ENCODE measurements at regions not wholly inside any gene's neighbourhood (a gene's known extent, or its start where the extent isn't known, plus 50 kb on each side); places are given as distances from the start of the nearest gene placed in this dataset.

DNA sequence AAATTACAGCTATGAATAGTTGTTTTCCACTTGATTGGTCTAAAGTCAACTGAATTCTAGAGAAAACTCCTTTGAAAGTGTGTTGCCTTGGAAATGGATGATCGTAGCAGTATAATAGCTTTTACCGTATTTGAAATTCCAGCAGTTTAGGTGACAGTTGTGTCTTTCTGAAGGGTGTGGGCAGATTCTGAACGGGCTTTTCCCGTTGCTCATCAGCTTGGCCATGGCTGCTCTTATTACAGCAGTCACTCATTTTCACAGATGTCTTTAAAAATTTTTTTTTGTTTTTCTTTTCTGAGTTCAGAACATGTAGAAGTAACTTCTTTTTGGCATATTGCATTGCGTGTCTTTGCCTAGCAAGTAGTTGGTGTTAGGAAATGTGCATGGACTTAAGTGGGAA, 69.6 kb upstream of the SLC4A4 start:
- Histone ChIP-seq H3K27me3 (replicated peaks) (no peaks in the 10 kb centered on the region), H3K36me3 (replicated peaks) (no peaks in the 10 kb centered on the region), H3K27ac (no peak overlapping the region), H3K4me3 (ENCODE audit: low read depth, low read length) (no peak overlapping the region)
- no peak for TF ChIP-seq CTCF (IDR thresholded peaks at IDR 0.05; ENCODE audit: low read depth, low read length, missing control alignments)
- DNase-seq = no peak
- in situ Hi-C loops (cut with HindIII; ENCODE audit: low pct_ligation_motif_present, low sequenced_read_pairs) = no loop called here

- DNase-seq = no peak
- Histone ChIP-seq H3K36me3 (replicated peaks) (no peaks in the 10 kb centered on the region), H3K27me3 (replicated peaks) (no peaks in the 10 kb centered on the region), H3K4me3 (ENCODE audit: low read depth, low read length) (no peak overlapping the region), H3K27ac (no peak overlapping the region)
- in situ Hi-C loops (cut with HindIII; ENCODE audit: low pct_ligation_motif_present, low sequenced_read_pairs) = no loop called here
- TF ChIP-seq CTCF (IDR thresholded peaks at IDR 0.05; ENCODE audit: low read depth, low read length, missing control alignments) = peak; percentile 78
Observed at GRCh38 chr4:71270901-71271300, 67.9 kb upstream of the SLC4A4 start.

GRCh38 chr4:71272976-71273375, 65.8 kb upstream of the SLC4A4 start:
- Histone ChIP-seq H3K27me3 (replicated peaks) (no peaks in the 10 kb centered on the region), H3K27ac (no peak overlapping the region), H3K4me3 (ENCODE audit: low read depth, low read length) (no peak overlapping the region), H3K36me3 (replicated peaks) (no peaks in the 10 kb centered on the region)
- no peak for TF ChIP-seq CTCF (IDR thresholded peaks at IDR 0.05; ENCODE audit: low read depth, low read length, missing control alignments)
- in situ Hi-C loops (cut with HindIII; ENCODE audit: low pct_ligation_motif_present, low sequenced_read_pairs) = no loop called here
- no peak for DNase-seq

DNA sequence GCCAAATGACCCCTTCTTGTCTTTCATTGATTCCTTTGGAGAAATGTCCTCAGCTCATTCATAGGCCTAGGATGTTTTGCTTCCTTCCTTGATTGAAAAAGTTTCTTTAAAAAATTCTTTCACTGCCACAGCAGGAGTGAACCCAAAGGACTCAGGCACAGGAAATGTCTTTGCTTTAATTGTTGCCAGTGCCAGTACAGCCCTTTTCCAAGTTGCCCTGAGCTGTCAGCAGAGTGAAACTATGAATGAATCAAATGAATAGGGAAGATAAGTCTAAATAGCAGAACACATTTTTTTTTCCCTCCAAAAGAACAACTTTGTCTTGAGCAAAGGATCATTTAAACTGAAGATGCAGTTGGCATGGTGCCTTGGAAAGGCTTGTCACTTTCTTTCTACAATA, 63.8 kb upstream of the SLC4A4 start:
- Histone ChIP-seq H3K27ac (no peak overlapping the region), H3K36me3 (replicated peaks) (no peaks in the 10 kb centered on the region), H3K4me3 (ENCODE audit: low read depth, low read length) (no peak overlapping the region), H3K27me3 (replicated peaks) (no peaks in the 10 kb centered on the region)
- no peak for TF ChIP-seq CTCF (IDR thresholded peaks at IDR 0.05; ENCODE audit: low read depth, low read length, missing control alignments)
- DNase-seq = no peak
- in situ Hi-C loops (cut with HindIII; ENCODE audit: low pct_ligation_motif_present, low sequenced_read_pairs) = no loop called here

DNA sequence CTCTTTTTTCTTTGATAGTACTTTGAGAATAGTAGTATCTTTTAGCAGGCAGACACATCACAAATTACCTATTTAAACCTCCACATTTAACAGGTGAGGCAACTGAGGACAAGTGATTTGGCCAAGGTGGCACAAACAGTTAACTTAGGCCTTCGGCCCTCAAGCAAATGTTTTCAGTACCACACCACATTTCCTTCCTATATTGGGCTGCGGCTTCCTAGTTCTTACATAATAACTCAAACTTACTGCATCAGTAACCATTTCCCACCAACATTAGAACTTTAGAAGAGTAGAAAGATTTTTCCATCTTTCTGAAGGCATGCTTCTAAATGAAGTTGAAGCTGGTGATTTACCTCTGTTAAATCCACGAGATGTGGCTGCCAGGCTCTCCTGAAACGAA, 63.2 kb upstream of the SLC4A4 start:
- Histone ChIP-seq H3K27ac (no peak overlapping the region), H3K27me3 (replicated peaks) (no peaks in the 10 kb centered on the region), H3K36me3 (replicated peaks) (no peaks in the 10 kb centered on the region), H3K4me3 (ENCODE audit: low read depth, low read length) (no peak overlapping the region)
- DNase-seq = no peak
- in situ Hi-C loops (cut with HindIII; ENCODE audit: low pct_ligation_motif_present, low sequenced_read_pairs) = no loop called here
- TF ChIP-seq CTCF (IDR thresholded peaks at IDR 0.05; ENCODE audit: low read depth, low read length, missing control alignments) = no peak

GRCh38 chr4:71277353-71277752, 61.5 kb upstream of the SLC4A4 start:
- H3K27me3 ChIP-seq (replicated peaks) = no peaks in the 10 kb centered on the region
- no peaks in the 10 kb centered on the region for H3K36me3 ChIP-seq (replicated peaks)
- no peak for TF ChIP-seq CTCF (IDR thresholded peaks at IDR 0.05; ENCODE audit: low read depth, low read length, missing control alignments)
- in situ Hi-C loops (cut with HindIII; ENCODE audit: low pct_ligation_motif_present, low sequenced_read_pairs) = no loop called here
- H3K27ac ChIP-seq = no peak overlapping the region
- no peak overlapping the region for H3K4me3 ChIP-seq (ENCODE audit: low read depth, low read length)
- no peak for DNase-seq
